H7 (cell line): ENCODE measurements at regions not wholly inside any gene's neighbourhood (a gene's known extent, or its start where the extent isn't known, plus 50 kb on each side); places are given as distances from the start of the nearest gene placed in this dataset.
A peak's percentile ranks its signal among the peaks of the same experiment; 100 is the strongest.
"Not testable (repeated sequence)": the region's sequence is repeated elsewhere in the genome, so short reads cannot be mapped to it uniquely, and the experiment has no call there.

Experiments
- DNase-seq: peaks from one replicate; pipeline ENCODE4 v3.0.0; 2012
- H3K27me3 ChIP-seq: 2 replicates; pipeline ENCODE4 v1.6.0; 2011; ENCODE audit warnings: mild to moderate bottlenecking, low read length; ENCODE audit not compliant: control insufficient read depth, insufficient read depth
- H3K36me3 ChIP-seq: replicated peaks from 2 replicates; pipeline ENCODE4 v1.5.1; 2011; ENCODE audit warnings: low read length; ENCODE audit not compliant: control insufficient read depth, insufficient read depth
- H3K4me3 ChIP-seq: 2 replicates; pipeline ENCODE4 v1.5.1; 2011; ENCODE audit warnings: low read depth, mild to moderate bottlenecking, control low read depth, low read length, moderate library complexity; ENCODE audit not compliant: insufficient read depth

DNA sequence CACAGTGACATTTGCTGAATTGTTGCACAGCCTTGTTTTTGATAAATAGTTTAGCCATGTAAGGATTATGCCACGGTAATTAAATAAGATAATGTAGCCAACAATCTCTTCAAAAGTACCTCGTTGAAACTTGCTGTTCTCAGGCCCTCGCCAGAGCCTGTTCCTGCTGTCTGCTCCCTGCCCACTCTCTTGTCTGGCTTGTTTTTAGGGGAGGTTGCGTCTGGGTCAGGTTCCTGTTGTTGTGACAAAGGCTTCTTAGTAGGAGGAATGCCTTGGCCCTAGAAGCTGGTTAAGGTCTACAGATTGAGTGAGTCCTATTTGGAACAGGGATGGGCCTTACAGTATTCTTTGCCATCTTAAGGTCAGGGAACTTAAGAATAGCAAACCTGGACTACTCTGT, 294.0 kb upstream of the NOTCH2NLA start:
- H3K27me3 ChIP-seq, H3K4me3 ChIP-seq, H3K36me3 ChIP-seq, DNase-seq: not testable (repeated sequence)

DNA sequence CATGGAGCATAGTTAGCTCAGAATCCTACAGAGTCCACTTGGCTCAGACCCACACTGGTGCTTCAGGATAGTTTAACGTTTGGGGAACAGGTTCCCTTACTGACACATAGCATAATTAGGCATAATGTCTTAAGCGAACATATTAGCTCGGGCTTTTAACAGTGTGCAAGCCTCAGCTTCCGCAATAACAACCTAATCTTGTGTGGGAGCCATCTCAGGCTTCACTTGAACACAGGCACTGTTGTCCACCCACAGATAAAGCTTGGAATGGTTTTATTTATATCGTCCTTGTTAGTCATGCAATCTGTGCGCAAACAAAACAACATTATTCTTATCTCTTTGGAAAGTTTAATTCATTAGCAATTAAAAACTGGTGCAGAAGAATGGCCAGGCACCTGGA, 293.5 kb upstream of the NOTCH2NLA start:
- not testable (repeated sequence) for H3K36me3 ChIP-seq, H3K4me3 ChIP-seq, H3K27me3 ChIP-seq, DNase-seq

DNA sequence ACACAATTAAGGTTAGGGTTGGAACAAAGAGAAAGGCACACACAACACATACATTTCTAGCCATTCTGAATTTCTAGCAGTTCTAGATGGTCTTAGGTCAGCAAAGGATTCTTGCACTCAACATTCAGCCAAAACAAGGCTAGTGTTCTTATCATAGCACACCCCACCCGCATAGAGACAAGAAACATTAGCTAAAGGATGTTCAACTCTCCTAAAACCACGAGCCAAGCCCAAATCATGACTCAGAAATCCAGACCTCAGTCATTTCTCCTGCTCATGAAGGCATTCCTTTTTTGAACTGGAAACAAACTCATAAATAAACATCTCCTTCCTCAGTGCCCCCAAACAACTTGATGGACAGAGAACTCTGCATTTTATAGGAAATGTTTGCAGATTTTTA, 293.0 kb upstream of the NOTCH2NLA start:
- not testable (repeated sequence) for H3K27me3 ChIP-seq, H3K4me3 ChIP-seq, DNase-seq, H3K36me3 ChIP-seq

DNA sequence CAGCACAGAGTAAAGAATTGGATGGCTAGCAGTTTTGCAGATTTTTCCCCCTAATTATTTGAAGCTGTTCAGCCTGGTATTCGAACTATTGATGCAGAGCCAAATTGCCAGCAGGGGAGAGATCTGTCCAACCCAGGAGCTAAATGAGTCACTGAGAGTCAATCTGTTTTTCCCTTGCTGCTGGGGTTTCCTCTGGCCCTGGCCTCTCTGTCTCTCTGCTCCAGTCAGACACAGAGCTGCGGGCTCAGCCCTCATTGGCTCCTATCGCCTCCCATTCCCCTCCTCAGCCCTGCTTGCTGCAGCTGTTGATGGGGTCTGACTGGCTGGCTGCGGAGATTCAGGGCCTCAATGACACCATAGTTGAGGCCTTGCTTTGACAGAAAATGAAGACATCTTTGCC, 284.9 kb upstream of the NOTCH2NLA start:
- H3K36me3 ChIP-seq, DNase-seq, H3K4me3 ChIP-seq, H3K27me3 ChIP-seq: not testable (repeated sequence)

DNA sequence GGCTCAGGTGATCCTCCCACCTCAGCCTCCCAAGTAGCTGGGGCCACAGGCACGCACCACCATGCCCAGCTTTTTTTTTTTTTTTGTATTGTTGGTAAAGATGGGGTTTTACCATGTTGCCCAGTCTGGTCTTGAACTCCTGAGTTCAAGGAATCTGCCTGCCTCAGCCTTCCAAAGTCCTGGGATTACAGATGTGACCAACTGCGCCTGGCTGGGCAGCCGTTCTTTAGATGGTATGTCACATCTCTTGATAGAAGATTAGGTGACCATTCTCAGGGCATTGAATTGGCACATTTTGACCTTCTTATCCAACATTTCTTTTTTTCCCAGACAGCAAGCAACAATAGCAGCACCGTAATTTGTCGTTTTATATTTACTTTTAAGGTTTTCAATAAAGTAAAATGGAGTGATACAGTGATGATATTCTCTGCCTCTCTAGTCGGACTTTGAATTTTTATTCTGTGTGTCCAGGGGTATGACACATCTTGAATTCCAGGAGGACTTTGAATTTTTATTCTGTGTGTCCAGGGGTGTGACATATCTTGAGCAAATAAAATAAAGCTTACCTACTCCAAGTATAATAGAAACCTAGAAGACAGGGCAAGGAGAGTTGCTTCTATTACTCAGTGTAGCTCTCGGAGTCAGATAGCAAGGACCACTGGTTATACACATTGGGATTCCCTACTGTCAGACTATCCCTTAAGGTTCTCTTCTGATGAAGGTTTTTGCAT, 282.4 kb upstream of the NOTCH2NLA start:
- not testable (repeated sequence) for DNase-seq, H3K36me3 ChIP-seq

DNA sequence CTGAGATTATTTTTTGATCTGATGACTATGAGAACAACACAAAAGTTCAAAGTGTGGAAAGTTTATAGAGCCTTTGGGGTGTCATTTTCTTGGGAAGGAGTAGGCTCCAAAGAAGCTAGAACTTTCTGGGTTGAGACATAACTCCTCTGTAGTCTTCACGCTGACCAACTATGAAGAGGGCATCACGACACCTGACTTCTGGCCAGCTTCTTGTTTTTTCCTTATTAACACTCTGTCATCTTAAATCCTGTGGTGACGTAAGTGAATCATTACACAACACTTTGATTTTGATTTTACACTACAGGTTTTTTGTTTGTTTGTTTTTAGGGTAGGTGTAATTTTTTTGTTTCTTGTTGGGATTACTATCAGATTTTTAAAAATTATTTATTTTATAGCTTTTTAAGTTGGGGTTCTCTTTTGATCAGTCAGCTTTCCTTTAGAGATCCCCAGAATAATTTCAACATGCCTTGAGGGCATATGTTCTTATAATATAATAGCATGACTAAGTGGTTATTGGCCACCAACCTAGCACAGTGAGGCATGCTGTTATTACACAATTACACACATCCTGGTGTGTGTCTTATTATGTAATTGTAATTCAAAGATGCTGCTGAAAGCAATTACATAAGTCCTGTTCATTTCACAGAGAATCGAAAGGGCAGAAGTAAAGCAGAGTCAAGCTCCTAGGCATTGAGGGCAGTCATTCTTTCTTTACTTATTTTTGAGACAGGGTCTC, 281.6 kb upstream of the NOTCH2NLA start:
- H3K4me3 ChIP-seq, H3K36me3 ChIP-seq, DNase-seq, H3K27me3 ChIP-seq: not testable (repeated sequence)

More for the DNA sequence above, 282.4 kb upstream of the NOTCH2NLA start:
- H3K4me3 ChIP-seq, H3K27me3 ChIP-seq: not testable (repeated sequence)

DNA sequence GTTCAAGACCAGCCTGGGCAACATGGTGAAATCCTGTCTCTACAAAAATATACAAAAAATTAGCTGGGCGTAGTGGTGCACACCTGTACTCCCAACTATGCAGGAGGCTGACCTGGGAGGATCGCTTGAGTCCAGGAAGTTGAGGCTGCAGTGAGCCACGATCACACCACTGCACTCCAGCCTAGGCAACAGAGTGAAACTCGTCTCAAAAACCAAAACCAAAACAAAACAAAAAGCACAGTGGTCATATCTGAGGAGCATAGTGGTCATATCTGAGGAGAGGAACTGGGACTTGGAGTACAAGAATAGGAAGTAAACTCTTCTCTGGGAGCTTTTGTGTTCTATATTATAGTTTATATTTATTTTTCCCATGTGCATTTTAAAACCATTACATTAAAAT, 275.3 kb upstream of the NOTCH2NLA start:
- H3K4me3 ChIP-seq, H3K27me3 ChIP-seq, H3K36me3 ChIP-seq, DNase-seq: not testable (repeated sequence)

DNA sequence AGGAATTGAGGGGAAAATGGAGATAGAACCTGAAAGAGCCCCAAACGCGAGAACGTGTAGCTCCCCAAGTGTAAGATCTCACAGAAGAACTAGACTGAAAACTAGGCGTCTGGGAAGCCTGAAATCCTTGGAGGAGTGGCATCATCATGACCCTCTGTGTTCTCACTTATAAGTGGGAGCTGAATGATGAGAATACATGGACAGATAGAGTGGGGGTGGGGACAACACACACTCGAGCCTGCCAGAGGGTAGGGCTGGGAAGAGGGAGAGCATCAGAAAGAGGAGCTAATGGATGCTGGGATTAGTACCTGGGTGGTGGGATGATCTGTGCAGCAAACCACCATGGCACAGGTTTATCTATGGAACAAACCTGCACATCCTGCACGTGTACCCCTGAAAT, 258.7 kb upstream of the NOTCH2NLA start:
- DNase-seq, H3K36me3 ChIP-seq, H3K4me3 ChIP-seq, H3K27me3 ChIP-seq: not testable (repeated sequence)

DNA sequence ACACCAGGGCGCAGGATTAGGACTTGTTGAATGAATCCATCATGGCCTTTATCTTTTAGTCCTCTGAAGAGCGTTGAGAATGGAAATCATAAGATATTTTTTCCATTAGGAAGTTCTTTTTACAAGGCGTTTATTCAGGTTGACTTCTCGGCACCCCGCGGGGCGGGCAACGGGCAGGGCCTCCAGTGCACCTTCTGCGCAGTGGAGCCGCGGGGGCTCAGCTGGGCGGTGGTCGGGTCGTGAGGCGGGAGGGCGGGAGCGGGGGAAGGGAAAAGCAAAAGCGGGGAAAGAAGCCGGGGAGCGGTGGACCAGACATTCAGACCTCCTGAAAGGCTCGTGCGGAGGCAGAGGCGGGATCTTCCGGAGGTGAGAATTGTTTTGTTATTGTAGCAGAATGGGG, 258.3 kb upstream of the NOTCH2NLA start:
- H3K4me3 ChIP-seq, H3K27me3 ChIP-seq, H3K36me3 ChIP-seq, DNase-seq: not testable (repeated sequence)

DNA sequence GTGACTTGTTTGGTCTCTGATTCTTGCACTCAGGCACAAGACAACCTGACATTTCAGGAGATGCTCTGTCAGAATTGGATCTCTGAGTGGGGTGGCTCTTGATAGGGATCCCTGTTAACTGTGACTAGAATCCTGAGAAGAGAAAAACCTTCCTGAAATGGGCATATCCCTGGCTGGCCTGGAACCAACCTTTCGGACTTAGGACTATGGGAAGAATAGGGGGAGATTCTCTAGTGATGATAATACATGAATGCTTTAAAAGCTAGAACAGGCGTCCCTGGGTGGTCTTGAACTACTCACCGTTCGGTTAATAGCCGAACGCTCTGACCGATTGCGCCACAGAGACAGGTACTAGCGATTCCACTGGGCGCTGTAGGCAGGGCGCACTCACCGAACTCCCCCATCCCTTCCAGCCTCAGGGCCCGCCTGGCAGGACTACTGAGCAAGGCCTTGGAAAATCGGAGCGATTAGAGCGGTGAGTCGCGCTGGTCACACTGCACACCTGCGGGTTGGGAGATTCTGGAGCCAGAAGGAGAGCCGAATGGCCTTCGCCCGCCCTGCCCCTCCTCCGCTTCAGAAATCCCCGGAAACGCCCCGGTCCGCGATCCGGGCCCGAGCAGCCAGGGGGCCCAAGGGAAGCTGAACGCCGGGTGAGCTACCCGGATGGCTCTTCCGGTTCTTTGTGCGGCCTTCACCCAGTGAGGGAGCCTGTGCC, 257.6 kb upstream of the NOTCH2NLA start:
- not testable (repeated sequence) for H3K36me3 ChIP-seq, H3K27me3 ChIP-seq, H3K4me3 ChIP-seq, DNase-seq

DNA sequence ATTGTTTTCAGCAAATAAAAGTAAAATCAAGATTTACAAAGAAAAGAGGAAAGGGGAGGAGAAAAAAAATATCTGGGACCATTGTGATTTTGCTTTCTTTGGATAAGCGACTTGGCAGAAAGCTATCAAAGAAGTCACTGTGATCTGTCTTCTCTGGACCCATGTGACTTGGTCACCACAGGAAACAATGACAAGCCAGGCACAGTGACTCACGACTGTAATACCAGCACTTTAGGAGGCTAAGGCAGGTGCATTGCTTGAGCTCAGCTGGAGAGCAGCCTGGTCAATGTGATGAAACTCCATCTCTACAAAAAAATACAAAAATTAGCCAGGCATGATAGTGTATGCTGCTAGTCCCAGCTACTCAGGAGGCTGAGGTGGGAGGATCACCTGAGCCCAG, 255.4 kb upstream of the NOTCH2NLA start:
- not testable (repeated sequence) for DNase-seq, H3K4me3 ChIP-seq, H3K36me3 ChIP-seq, H3K27me3 ChIP-seq

DNA sequence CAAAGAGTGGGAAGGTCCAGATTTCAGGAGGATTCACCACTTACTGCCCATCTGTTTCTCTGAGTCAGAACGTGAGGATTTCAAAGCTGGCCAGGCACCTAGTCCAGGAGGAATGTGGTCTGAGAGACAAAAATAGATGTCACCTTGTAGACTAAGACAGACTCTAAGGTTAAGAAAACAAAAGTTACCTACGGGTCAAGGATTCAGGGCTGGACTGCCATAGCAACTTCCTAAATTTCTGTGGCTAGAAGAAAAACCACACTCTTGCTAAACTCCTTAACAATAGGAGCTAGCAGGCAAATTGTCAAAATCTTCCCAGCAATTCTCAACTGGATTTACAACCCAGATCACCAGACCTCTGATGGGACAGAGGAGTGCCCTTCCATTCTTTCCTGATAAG, 250.4 kb upstream of the NOTCH2NLA start:
- not testable (repeated sequence) for DNase-seq, H3K4me3 ChIP-seq, H3K27me3 ChIP-seq, H3K36me3 ChIP-seq

DNA sequence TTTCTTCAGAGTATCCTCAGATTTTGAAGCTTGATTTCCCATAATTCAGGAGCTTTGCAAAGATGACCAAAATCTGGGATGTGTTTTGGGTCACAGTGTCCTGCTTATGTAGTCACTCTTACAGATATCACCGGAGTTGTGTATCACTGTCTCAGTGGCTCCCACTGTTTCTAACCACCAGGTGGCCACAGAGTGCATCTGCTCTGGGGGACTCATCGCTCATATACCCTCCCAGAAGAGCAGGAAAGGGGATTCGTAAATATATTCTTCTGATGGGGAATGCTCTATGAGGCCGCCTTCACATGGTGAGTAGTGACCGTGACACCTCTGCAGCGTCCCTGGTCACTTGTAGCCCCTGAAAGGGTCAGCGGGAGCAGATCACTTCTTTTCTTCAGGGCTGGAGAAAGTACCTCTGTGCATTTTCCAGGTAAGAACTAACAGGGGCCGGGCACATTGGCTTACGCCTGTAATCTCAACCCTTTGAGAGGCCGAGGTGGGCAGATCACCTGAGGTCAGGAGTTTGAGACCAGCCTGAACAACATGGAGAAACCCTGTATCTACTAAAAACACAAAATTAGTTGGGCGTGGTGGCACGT, 249.4 kb upstream of the NOTCH2NLA start:
- DNase-seq: peak; percentile 50
- H3K36me3 ChIP-seq, H3K4me3 ChIP-seq, H3K27me3 ChIP-seq: not testable (repeated sequence)

DNA sequence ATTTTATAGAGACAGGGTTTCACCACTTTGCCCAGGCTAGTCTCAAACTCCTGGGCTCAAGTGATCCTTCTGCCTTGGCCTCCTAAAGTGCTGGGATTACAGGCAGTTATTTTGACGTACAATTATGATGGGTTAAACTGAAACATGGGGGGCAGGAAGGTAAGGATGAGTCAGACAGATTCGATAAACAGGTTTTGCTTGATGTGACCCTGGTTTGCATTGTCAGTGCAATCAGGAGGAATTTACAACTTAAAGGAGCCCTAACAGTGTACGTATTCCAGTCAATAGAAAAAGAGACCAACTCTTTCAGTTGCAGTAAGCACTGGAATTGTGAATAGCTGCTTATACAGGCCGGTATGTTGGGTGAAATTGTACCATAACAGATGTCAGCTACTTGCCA, 246.3 kb upstream of the NOTCH2NLA start:
- H3K27me3 ChIP-seq, H3K4me3 ChIP-seq, H3K36me3 ChIP-seq, DNase-seq: not testable (repeated sequence)

DNA sequence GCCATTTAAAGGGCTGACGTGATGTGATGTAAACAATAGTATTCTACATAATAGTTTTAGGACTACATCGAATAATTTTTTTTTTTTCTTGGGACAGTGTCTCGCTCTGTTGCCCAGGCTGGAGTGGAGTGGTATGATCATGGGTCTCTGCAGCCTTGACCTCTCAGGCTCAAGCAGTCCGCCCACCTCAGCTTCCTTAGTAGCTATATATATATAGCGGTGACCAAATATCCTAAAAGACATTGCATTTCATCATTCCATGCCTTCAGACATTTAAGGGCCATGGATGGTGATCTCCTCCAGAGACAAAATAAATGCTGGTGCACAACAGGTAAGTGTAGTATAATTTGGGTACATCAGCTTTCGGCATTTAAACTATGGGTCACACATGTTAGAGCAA, 245.4 kb upstream of the NOTCH2NLA start:
- H3K27me3 ChIP-seq, H3K4me3 ChIP-seq, DNase-seq, H3K36me3 ChIP-seq: not testable (repeated sequence)
